KMS-11 (cell line): ENCODE measurements at regions not wholly inside any gene's neighbourhood (a gene's known extent, or its start where the extent isn't known, plus 50 kb on each side); places are given as distances from the start of the nearest gene placed in this dataset.

Experiments
- H2AFZ ChIP-seq: fragments of 200-600 bp; sonication (generic); 2 replicates; pipeline ENCODE4 v1.6.1; 2016; ENCODE audit warnings: antibody characterized with exemption, mixed run types, low read depth
- H3K27ac ChIP-seq: fragments of 200-600 bp; sonication (generic); 2 replicates; pipeline ENCODE4 v1.6.1; 2016; ENCODE audit warnings: mild to moderate bottlenecking, mixed run types
- H3K27me3 ChIP-seq: fragments of 200-600 bp; sonication (generic); 2 replicates; pipeline ENCODE4 v1.6.1; 2017; ENCODE audit warnings: mild to moderate bottlenecking, low read depth, mixed run types, moderate library complexity; ENCODE audit not compliant: insufficient read depth
- H3K36me3 ChIP-seq: fragments of 200-600 bp; sonication (generic); 2 replicates; pipeline ENCODE4 v1.6.1; 2017; ENCODE audit warnings: mild to moderate bottlenecking, mixed run types; ENCODE audit not compliant: insufficient read depth
- H3K4me1 ChIP-seq: fragments of 200-600 bp; sonication (generic); 2 replicates; pipeline ENCODE4 v1.6.1; 2016; ENCODE audit warnings: mild to moderate bottlenecking, low read depth, mixed run types; ENCODE audit not compliant: poor library complexity, severe bottlenecking
- H3K4me2 ChIP-seq: fragments of 200-600 bp; sonication (generic); 2 replicates; pipeline ENCODE4 v1.7.0; 2016; ENCODE audit warnings: mild to moderate bottlenecking, mixed run types
- H3K4me3 ChIP-seq: fragments of 200-600 bp; sonication (generic); IDR thresholded peaks from 2 replicates; pipeline ENCODE4 v1.6.1; 2017; ENCODE audit warnings: low read depth, low read length, mixed read lengths; ENCODE audit not compliant: insufficient read depth
- H3K79me2 ChIP-seq: fragments of 200-600 bp; sonication (generic); 2 replicates; pipeline ENCODE4 v1.6.1; 2016; ENCODE audit warnings: low read depth, mixed run types; ENCODE audit not compliant: insufficient read depth
- H3K9ac ChIP-seq: fragments of 200-600 bp; sonication (generic); 2 replicates; pipeline ENCODE4 v1.6.1; 2016; ENCODE audit warnings: mild to moderate bottlenecking, mixed run types
- H4K20me1 ChIP-seq: fragments of 200-600 bp; sonication (generic); 2 replicates; pipeline ENCODE4 v1.6.1; 2016; ENCODE audit warnings: mild to moderate bottlenecking, mixed run types; ENCODE audit not compliant: insufficient read depth
- TF ChIP-seq, protein P1 (sequence below): fragments of 200-600 bp; sonication (generic); conservative IDR thresholded peaks from 2 replicates; pipeline ENCODE4 v1.6.1; 2017; ENCODE audit warnings: low read depth, mild to moderate bottlenecking, antibody characterized with exemption, low read length, moderate library complexity, mixed read lengths

DNA sequence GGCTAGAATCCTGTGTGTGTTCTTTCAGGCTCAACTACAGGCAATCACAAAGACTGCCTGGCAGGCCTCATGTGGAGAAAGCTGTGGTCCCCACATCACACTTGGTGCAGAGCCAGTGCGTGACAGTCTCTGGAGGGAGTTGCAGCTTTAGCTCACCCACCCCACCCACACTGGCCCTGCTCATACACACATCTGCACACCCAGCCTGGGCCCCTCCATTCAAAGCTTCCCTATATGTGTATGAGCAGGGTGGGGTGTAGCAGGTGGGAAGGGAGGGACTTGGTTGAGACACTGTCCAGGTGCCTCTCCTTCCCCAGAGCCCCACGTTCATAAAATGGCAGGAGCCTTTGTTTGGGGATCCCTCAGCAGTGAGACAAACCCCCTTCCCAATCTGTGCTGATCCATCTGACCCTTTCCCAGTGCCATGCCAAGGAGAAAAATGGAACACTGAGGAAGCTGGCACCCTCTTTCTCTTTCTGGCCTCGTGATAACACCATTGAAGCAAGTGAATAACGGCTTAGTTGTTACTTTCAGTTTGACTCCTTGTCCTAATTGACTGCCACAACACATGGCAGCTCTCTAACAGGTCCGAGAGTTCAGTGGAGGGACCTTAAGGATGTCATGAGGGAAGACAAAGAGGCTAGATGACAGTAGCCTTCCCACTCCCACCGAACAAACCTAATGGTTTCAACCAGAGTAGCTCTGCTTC lies 53.8 kb upstream of the NRSN1 start:
- TF ChIP-seq, protein P1, sequence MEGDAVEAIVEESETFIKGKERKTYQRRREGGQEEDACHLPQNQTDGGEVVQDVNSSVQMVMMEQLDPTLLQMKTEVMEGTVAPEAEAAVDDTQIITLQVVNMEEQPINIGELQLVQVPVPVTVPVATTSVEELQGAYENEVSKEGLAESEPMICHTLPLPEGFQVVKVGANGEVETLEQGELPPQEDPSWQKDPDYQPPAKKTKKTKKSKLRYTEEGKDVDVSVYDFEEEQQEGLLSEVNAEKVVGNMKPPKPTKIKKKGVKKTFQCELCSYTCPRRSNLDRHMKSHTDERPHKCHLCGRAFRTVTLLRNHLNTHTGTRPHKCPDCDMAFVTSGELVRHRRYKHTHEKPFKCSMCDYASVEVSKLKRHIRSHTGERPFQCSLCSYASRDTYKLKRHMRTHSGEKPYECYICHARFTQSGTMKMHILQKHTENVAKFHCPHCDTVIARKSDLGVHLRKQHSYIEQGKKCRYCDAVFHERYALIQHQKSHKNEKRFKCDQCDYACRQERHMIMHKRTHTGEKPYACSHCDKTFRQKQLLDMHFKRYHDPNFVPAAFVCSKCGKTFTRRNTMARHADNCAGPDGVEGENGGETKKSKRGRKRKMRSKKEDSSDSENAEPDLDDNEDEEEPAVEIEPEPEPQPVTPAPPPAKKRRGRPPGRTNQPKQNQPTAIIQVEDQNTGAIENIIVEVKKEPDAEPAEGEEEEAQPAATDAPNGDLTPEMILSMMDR, result no peak
- Histone ChIP-seq H3K4me3 (no peak overlapping the region), H3K79me2 (no peaks in the 10 kb centered on the region), H4K20me1 (no peaks in the 10 kb centered on the region), H3K36me3 (no peaks in the 10 kb centered on the region), H3K4me1 (no peaks in the 10 kb centered on the region), H3K27me3 (no peaks in the 10 kb centered on the region), H3K9ac (no peak overlapping the region), H3K4me2 (no peak overlapping the region), H2AFZ (peak overlapping the region; percentile 30; the same call in 1 of the 2 replicates), H3K27ac (no peak overlapping the region)

DNA sequence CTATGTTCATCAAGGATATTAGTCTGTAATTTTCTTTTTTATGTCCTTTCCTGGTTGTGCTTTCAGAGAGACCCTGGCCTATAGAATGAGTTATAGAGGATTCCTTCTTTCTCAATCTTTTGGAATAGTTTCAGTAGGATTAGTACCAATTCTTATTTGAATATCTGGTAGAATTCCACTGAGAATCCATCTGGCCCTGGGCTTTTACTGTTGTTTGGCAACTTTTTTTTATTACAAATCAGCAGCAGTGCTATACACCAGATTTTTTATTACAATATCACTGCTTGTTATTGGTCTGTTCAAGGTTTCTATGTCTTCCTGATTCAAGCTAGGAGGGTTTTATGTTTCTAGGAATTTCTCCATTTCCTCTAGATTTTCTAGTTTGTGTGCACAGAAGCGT lies 50.0 kb upstream of the NRSN1 start:
- H4K20me1 ChIP-seq, result no peaks in the 10 kb centered on the region
- H3K36me3 ChIP-seq, result no peaks in the 10 kb centered on the region
- no peaks in the 10 kb centered on the region for H3K27me3 ChIP-seq
- no peaks in the 10 kb centered on the region for H3K79me2 ChIP-seq
- H3K27ac ChIP-seq, result no peak overlapping the region
- H3K4me3 ChIP-seq, result no peak overlapping the region
- H3K9ac ChIP-seq, result no peak overlapping the region
- no peak overlapping the region for H3K4me2 ChIP-seq
- H3K4me1 ChIP-seq, result no peaks in the 10 kb centered on the region
- no peak overlapping the region for H2AFZ ChIP-seq
- TF ChIP-seq, protein P1, result no peak
